HG03039 (cell line): ENCODE measurements at regions not wholly inside any gene's neighbourhood (a gene's known extent, or its start where the extent isn't known, plus 50 kb on each side); places are given as distances from the start of the nearest gene placed in this dataset.

Experiments
- ATAC-seq: cut with Tn5 transposase; IDR thresholded peaks from one replicate; pipeline ENCODE4 v1.9.1; 2021; ENCODE audit warnings: mild to moderate bottlenecking, moderate library complexity; ENCODE audit not compliant: unreplicated experiment

DNA sequence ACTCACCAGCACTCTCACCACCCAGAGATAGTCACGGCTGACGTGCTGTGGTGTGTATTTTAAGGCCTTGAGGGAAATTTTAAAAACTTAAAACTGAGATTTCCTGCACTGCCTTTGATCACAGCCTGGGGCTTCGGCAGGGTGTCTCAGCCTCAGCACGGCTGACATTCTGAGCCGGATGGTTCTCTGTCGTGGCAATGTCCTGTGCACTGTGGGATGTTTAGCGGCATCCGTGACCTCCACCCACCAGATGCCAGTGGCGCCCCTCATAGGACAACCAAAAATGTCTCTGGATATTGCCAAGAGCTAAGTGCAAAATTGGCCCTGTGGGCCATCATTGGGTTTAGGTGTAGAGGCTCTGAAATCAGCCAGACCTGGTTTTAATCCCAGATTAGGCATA, 142.2 kb upstream of the KCNG1 start:
- no peak for ATAC-seq

DNA sequence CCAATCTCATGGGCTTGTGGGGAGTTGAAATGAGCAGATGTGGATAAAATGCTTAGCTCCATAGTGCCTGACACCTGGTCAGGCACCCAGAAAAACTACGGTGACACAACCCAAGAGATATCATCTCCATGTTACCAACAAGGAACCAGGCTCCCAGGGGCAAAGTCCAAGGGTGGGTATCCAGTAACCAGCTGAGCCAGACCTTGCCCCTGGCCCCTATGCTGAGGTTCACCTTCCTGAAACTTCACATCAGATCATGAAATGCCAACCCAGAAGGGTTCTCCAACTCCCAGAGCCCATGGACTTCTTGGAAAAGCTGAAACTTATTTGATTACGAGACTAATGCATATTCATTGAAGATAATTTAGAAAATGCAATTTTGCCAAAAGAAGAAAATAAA, 141.8 kb upstream of the KCNG1 start:
- ATAC-seq = no peak

GRCh38 chr20:51163996-51164600, 141.2 kb upstream of the KCNG1 start:
- no peak for ATAC-seq

DNA sequence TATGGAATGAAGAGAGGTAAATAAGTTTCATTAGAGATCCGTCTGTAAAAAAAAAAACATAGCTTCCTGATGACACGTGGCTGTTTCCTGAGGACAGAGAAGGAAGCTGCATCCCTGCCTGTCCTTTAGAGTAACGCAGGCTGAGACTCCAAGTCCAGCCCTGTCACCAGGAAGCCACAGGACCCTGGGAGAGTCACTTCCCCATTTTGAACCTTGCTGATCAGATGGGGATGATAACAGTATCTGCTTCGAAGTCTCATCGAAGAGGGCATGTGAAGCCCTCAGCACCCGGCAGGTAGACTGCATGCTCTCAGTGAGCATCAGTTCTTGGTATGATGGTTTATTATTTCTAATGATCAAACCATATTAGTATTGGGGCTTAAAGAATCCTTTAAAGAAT, 139.1 kb upstream of the KCNG1 start:
- ATAC-seq = no peak

DNA sequence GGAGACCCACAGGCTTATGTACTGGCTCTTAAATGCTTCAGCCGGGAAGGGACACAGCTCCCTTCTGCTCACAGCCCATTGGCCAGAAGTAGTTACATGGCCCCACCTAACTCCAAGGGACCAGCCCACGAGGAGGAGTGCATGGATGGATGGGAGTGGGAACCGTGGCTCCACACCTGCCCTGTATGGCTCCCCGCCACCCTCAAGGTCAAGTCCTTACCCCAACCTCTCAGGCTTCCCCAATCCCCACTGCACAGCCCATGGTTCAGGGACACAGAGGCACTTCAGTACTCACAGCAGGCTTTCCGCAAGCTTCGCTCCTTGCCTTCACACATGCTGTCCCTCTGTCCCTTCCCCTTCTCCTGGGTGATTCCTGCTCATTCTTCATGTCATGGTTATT, 137.9 kb upstream of the KCNG1 start:
- no peak for ATAC-seq

DNA sequence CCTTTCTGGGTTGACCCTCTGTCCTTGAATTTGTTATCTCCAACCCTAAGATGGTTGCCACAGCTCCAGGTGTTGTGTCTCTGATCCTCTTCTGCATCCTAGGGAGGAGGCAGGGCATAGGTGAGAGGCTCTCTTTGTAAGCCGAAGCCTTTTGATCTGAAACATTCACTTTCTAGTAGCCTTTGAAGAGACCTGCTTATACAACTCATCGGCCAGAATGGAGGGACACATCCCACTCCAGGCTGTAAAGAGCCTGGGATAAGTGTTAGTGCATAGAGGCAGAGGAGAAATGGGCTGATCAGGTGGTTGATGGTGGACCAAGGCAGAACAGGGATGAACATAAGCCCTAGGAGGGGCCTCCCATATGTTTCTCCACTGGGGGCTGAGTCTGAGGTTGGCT, 137.1 kb upstream of the KCNG1 start:
- no peak for ATAC-seq

- no peak for ATAC-seq
These were observed 136.4 kb upstream of the KCNG1 start for GRCh38 chr20:51159303-51159702.

GRCh38 chr20:51158226-51158625, 135.3 kb upstream of the KCNG1 start:
- no peak for ATAC-seq

DNA sequence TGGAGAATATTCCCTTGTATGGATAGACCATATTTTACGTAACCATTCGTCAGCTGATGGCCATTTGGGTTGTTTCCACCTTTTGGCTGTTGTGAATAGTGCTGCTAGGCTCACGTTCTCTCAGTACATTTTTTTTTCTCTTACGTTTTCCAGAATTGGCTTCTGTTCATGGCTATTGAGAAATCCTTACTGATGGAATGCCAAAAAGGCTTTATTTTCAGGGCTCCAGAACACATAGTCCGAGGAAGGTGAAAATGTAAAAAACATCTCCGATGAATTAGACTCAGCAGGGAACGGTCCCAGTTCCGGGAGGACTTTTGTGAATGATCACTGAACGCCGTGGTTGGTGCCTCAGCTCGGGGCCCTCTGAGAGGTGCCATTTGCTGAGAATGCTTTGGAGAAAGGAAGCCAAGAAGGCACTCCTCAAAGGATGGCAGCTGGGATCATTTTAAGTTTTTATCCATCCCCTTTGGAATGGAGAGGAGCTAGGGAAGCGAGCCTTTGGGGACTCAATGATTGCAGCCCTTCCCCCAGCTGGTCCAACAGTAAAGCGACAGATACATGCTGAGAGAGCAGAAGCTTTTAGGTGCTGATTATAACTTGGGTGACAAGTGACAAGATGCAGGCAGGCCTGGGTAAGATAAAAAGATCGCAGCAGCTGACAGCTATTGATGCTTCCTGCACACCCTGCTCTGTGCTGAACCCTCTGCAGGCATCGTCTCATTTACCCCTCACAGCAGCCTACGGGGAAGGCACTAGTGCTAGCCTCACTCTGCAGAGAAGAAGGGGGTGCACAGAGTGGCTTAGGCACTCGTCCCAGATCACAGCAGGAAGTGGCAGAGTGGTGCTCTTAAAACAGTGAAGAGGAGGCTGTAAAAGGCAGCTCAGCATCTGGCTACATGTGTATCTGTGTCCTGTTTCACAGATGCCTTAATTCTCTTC, 133.4 kb upstream of the KCNG1 start:
- ATAC-seq = no peak

GRCh38 chr20:51154708-51155690, 132.1 kb upstream of the KCNG1 start:
- ATAC-seq = no peak

DNA sequence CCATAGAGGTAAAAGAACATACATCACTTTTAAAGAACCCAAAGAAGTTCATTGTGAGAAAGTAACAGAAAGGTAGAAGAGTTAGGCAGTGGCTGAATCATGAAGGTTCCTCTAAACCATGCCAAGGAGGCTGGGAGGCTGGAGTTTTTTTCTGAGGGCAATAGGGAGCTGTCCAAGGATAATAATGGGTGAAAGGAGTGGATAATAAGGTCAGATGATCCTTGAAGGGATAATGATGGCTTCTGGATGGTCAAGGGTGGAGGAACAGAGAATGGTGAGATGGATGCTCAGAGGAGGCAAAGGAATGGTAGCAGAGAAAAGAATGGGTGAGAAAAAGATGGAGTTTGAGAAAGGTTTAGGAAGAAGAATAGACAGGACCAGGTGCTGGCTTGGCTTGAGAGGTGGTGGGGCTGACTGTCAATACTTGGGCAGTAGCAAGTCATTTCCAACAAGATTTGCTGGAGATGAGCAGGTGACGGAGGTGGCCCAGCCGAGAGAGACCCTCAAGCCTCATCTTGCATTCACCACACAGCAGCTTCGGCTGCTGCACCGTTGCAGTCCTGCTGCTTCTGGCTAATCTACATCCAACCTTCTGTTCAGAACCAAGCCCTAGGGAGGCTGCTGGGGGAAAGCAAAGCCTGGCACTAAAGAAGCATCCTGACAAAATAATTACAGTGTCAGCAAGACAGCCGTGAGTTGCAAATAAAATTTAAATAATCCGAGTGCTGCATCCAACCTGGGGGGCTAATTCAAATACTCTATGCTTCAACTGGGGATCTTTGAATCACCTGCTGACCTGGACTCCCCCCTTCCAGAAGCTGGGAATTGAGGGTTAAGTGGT, 131.2 kb upstream of the KCNG1 start:
- ATAC-seq = no peak

DNA sequence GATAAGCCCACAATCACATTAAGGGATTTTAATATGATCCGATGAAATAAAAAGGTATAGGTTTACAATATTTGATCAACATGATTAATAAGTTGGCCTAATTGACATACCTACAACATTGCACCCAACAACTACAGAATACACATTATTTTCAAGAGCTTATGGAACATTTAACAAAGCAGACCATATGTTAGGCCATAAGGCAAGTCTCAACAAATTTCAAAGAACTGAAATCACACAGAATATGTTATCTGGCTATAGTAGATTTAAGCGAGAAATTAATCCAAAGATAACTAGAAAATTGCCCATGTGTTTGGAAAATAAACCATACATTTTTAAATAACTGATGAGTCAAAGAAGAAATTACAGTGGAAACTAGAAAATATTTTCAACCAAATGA, 126.0 kb upstream of the KCNG1 start:
- ATAC-seq = no peak

DNA sequence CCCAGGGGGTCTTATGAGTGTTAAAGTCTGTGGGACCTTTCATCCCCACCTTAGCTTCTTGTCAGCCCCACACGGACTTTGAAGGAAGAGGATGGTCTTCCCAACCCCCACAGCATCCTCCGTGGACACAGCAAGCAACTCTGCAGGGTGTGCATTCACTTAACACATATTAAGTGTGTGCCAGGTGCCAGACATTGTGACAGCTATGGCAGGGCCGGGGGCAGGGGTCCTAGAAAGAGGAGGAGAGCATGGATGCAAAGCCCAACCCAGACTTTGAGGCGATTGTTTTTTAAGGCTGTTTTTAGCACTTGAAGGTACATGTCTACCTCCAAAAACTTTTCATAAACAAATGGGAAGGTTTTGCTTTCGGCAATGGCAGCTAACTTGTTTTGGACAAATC, 121.6 kb upstream of the KCNG1 start:
- no peak for ATAC-seq

- ATAC-seq = no peak
These were observed 120.7 kb upstream of the KCNG1 start for GRCh38 chr20:51143652-51144051.

- no peak for ATAC-seq
These were observed 119.5 kb upstream of the KCNG1 start for GRCh38 chr20:51142448-51142847.

GRCh38 chr20:51140671-51141070, 117.8 kb upstream of the KCNG1 start:
- ATAC-seq = no peak

GRCh38 chr20:51139891-51140290, 117.0 kb upstream of the KCNG1 start:
- no peak for ATAC-seq

DNA sequence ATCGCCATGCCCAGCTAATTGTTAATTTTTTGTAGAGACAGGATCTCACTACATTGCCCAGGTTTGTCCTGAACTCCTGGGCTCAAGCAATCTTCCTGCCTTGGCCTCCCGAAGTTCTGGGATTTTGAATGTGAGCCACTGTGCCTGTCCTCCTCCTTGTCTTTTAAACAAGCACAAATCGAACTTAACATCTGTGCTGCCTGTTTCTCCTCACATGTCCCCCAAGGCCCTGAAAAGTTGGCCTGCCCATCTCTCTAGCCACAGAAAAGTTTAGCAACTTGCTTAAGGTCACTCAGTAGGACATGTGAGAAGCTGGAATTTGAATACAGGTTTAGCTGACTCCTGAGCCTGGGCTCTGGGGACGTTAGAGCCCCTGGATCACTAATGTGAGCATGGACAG, 115.7 kb upstream of the KCNG1 start:
- ATAC-seq = no peak

DNA sequence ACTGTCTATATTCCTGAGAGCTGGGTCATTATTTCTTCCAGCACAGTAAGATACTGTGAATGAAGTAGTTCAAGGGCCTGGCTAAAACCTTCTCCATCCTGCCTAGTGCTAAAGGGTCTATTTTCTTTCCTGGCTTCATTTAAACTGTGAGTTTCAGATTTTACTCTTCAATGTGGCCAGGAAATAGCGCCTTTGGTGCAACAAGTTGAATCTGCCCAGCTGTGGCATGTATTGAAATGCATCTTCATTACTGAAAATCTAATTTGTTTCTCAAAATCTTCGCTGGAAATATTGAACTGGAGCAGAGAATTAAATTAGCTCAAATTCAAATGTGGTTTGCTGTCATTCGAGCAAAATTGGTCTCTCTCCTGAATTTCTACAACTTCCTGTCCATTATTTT, 114.6 kb upstream of the KCNG1 start:
- no peak for ATAC-seq

- ATAC-seq = no peak
These were observed 113.2 kb upstream of the KCNG1 start for GRCh38 chr20:51135926-51136715.
